ENCODE measurements at regions not wholly inside any gene's neighbourhood (a gene's known extent, or its start where the extent isn't known, plus 50 kb on each side); places are given as distances from the start of the nearest gene placed in this dataset.

- no peaks in the 10 kb centered on the region for H3K9me1 ChIP-seq (replicated peaks; ENCODE audit: control insufficient read depth, extremely low read depth, insufficient read depth, low read length)
- no peaks in the 10 kb centered on the region for H3K4me1 ChIP-seq (ENCODE audit: control insufficient read depth, extremely low read depth, insufficient read depth, low read length)
- dilution Hi-C loops (cut with MboI; ENCODE audit: extremely low pct_ligation_motif_present, low sequenced_read_pairs) (no loop called here), intact Hi-C loops (cut with micrococcal nuclease) (no loop called here)
- no peaks in the 10 kb centered on the region for H3K79me2 ChIP-seq (ENCODE audit: control insufficient read depth, insufficient read depth, low read length)
- no peaks in the 10 kb centered on the region for H3K9me3 ChIP-seq (replicated peaks; ENCODE audit: control insufficient read depth, insufficient read depth, low read length)
- H3K27me3 ChIP-seq (ENCODE audit: control insufficient read depth in 2 of 2, insufficient read depth in 2 of 2, low read length in 2 of 2), result no peaks in the 10 kb centered on the region
- no peak overlapping the region for H3K4me3 ChIP-seq (replicated peaks in 1 of 3; ENCODE audit: insufficient read depth in 1 of 3, low read depth in 1 of 3, low read length in 3 of 3)
- no peak for FAIRE-seq
- H3K9ac ChIP-seq (replicated peaks; ENCODE audit: extremely low read depth, insufficient read depth, low read length), result no peak overlapping the region
- TF ChIP-seq GATA2 (IDR thresholded peaks at IDR 0.05; ENCODE audit: insufficient read depth, insufficient read length, low read depth, low read length) (no peak), MYC (IDR thresholded peaks at IDR 0.05; ENCODE audit: low read depth, low read length) (no peak), FOS (IDR thresholded peaks at IDR 0.05; ENCODE audit: borderline replicate concordance, insufficient read depth, low read length) (no peak)
- CTCF ChIA-PET, result interaction anchor here (1.8 kb wide), 1 partner anchor 438 kb away, joined by 4 read pairs; no protein-coding TSS in a partner anchor
- no peaks in the 10 kb centered on the region for H4K20me1 ChIP-seq (replicated peaks; ENCODE audit: control insufficient read depth, extremely low read depth, insufficient read depth, low read length)
- POLR2A ChIA-PET, result no interaction called here
- H3K4me2 ChIP-seq (ENCODE audit: insufficient read depth, low read length), result no peak overlapping the region
- no peak for DNase-seq (ENCODE audit: low read depth, low spot score)
- H3K36me3 ChIP-seq (ENCODE audit: control insufficient read depth in 2 of 2, extremely low read depth in 1 of 2, insufficient read depth in 2 of 2, low read length in 2 of 2), result no peaks in the 10 kb centered on the region
- H3K27ac ChIP-seq (ENCODE audit: insufficient read depth, low read depth, low read length), result no peak overlapping the region
- BruUV-seq (replicated peaks), result no TSS peak
- H2AFZ ChIP-seq (ENCODE audit: low read depth, low read length), result no peak overlapping the region
These were observed 705.6 kb upstream of the GHITM start for GRCh38 chr10:83433705-83434104.

- H3K4me3 ChIP-seq (replicated peaks in 1 of 3; ENCODE audit: insufficient read depth in 1 of 3, low read depth in 1 of 3, low read length in 3 of 3), result no peak overlapping the region
- intact Hi-C loops (cut with micrococcal nuclease), result no loop called here
- H3K27ac ChIP-seq (ENCODE audit: insufficient read depth, low read depth, low read length), result no peak overlapping the region
- H2AFZ ChIP-seq (ENCODE audit: low read depth, low read length), result no peak overlapping the region
- H3K27me3 ChIP-seq (ENCODE audit: control insufficient read depth in 2 of 2, insufficient read depth in 2 of 2, low read length in 2 of 2), result no peaks in the 10 kb centered on the region
- DNase-seq (ENCODE audit: low read depth, low spot score), result no peak
- H3K79me2 ChIP-seq (ENCODE audit: control insufficient read depth, insufficient read depth, low read length), result no peaks in the 10 kb centered on the region
- TF ChIP-seq JUN (IDR thresholded peaks at IDR 0.05; ENCODE audit: borderline replicate concordance, insufficient read depth, insufficient read length, low read depth), result no peak
- no peak for TF ChIP-seq EZH2 (IDR thresholded peaks at IDR 0.05; ENCODE audit: borderline replicate concordance, low read depth, low read length, severe bottlenecking)
- TF ChIP-seq CTCF (IDR thresholded peaks at IDR 0.05; ENCODE audit: extremely low read depth in 1 of 2, insufficient read depth in 1 of 2, low read depth in 1 of 2, low read length in 2 of 2), result no peak
- no peak for TF ChIP-seq FOS (IDR thresholded peaks at IDR 0.05; ENCODE audit: borderline replicate concordance, insufficient read depth, low read length)
- TF ChIP-seq POLR2AphosphoS5 (IDR thresholded peaks at IDR 0.05; ENCODE audit: insufficient read depth, low read depth, low read length), result no peak
- no peak for TF ChIP-seq GATA2 (IDR thresholded peaks at IDR 0.05; ENCODE audit: insufficient read depth, insufficient read length, low read depth, low read length)
- TF ChIP-seq MAX (IDR thresholded peaks at IDR 0.05; ENCODE audit: insufficient read depth, insufficient read length), result no peak
- TF ChIP-seq POLR2A (IDR thresholded peaks at IDR 0.05; ENCODE audit: low read depth, low read length), result no peak
- TF ChIP-seq MYC (IDR thresholded peaks at IDR 0.05; ENCODE audit: low read depth, low read length), result no peak
- FAIRE-seq, result peak; percentile 24
- no peaks in the 10 kb centered on the region for H3K9me1 ChIP-seq (replicated peaks; ENCODE audit: control insufficient read depth, extremely low read depth, insufficient read depth, low read length)
- no TSS peak for BruUV-seq (replicated peaks)
- H3K9me3 ChIP-seq (replicated peaks; ENCODE audit: control insufficient read depth, insufficient read depth, low read length), result no peaks in the 10 kb centered on the region
- H3K4me2 ChIP-seq (ENCODE audit: insufficient read depth, low read length), result no peak overlapping the region
- H3K4me1 ChIP-seq (ENCODE audit: control insufficient read depth, extremely low read depth, insufficient read depth, low read length), result no peaks in the 10 kb centered on the region
- ChIA-PET CTCF (no interaction called here), POLR2A (no interaction called here)
- no peaks in the 10 kb centered on the region for H3K36me3 ChIP-seq (ENCODE audit: control insufficient read depth in 2 of 2, extremely low read depth in 1 of 2, insufficient read depth in 2 of 2, low read length in 2 of 2)
- dilution Hi-C loops (cut with MboI; ENCODE audit: extremely low pct_ligation_motif_present, low sequenced_read_pairs), result no loop called here
- H4K20me1 ChIP-seq (replicated peaks; ENCODE audit: control insufficient read depth, extremely low read depth, insufficient read depth, low read length), result no peaks in the 10 kb centered on the region
- no peak overlapping the region for H3K9ac ChIP-seq (replicated peaks; ENCODE audit: extremely low read depth, insufficient read depth, low read length)
These were observed 691.3 kb upstream of the GHITM start for GRCh38 chr10:83448013-83448412.

Data from endothelial cell of umbilical vein (primary cell).